Adrenal gland (tissue), 9 donors: ENCODE measurements at regions not wholly inside any gene's neighbourhood (a gene's known extent, or its start where the extent isn't known, plus 50 kb on each side); places are given as distances from the start of the nearest gene placed in this dataset.
"Not testable (repeated sequence)": the region's sequence is repeated elsewhere in the genome, so short reads cannot be mapped to it uniquely, and the experiment has no call there.

ENCODE experiments used
- DNase-seq, 7 donors: peaks; one replicate each; pipeline ENCODE4 v3.0.0-alpha.2; 2019 to 2020
- H3K27ac ChIP-seq, 5 donors: fragments of 200-600 bp; sonication (generic) in 4 of 5; 1 replicate in 3 of 5; 2 replicates in 2 of 5; pipeline versions ENCODE4 v1.5.1 to v1.8.0; 2016 to 2020; ENCODE audit warnings: mild to moderate bottlenecking in 1 of 5
- H3K27me3 ChIP-seq: fragments of 200-600 bp; 2 replicates; pipeline ENCODE4 v1.8.0; 2021
- H3K36me3 ChIP-seq, 2 donors: fragments of 200-600 bp; replicated peaks in 1 of 2; 1 replicate in 1 of 2; 2 replicates in 1 of 2; pipeline versions ENCODE4 v1.5.1 to v1.8.0; 2018 to 2022
- H3K4me1 ChIP-seq, 2 donors: fragments of 200-600 bp; replicated peaks in 1 of 2; 1 replicate in 1 of 2; 2 replicates in 1 of 2; pipeline versions ENCODE4 v1.5.1 to v1.8.0; 2018 to 2021
- H3K4me3 ChIP-seq, 4 donors: fragments of 200-600 bp; sonication (generic) in 3 of 4; one replicate each; pipeline ENCODE4 v1.5.1; 2016 to 2018
- H3K9me3 ChIP-seq, 3 donors: fragments of 200-600 bp; sonication (generic) in 1 of 3; replicated peaks in 1 of 3; 1 replicate in 2 of 3; 2 replicates in 1 of 3; pipeline versions ENCODE4 v1.5.1 to v1.8.0; 2016 to 2021
- POLR2A ChIP-seq, 2 donors: fragments of 450-650 bp; IDR thresholded peaks; one replicate each; pipeline ENCODE4 v1.6.1; 2017; ENCODE audit warnings: antibody characterized with exemption in 2 of 2, mild to moderate bottlenecking in 2 of 2, moderate library complexity in 1 of 2
- WGBS, 4 donors: extraction: QIAGEN DNeasy Blood & Tissue Kit in 2 of 4; methylation state at CpG; one replicate each; pipeline versions ENCODE4 v1.1.5 to v1.1.7; 2013 to 2017; 5-methylcytosine and 5-hydroxymethylcytosine counted together
- intact Hi-C, 2 donors: fragments of 100-400 bp; cut with DNase I; formaldehyde crosslinking; loops; one replicate each; pipeline versions ENCODE4 v1.14.1 to v1.15.0; 2022 to 2023
- TF ChIP-seq, protein P1 (sequence below), 6 experiments: fragments of 450-650 bp in 4 of 6; fragments of 200-600 bp in 2 of 6; sonication (generic) in 1 of 6; IDR thresholded peaks; 1 replicate in 5 of 6; 2 replicates in 1 of 6; pipeline versions ENCODE4 v1.5.1 to v1.8.0; 2016 to 2021; ENCODE audit warnings: antibody characterized with exemption in 6 of 6, mild to moderate bottlenecking in 2 of 6, moderate library complexity in 1 of 6
- donor health status: healthy with polysubstance abuse.
- donor health status: Bipolar disorder and iron deficiency.
- donor health status: DM: yes; HTN: yes; CAD: no.
- donor health status: DM: no; HTN: no; CAD: no.
- donor health status: DM: no; HTN: no; CAD: no.

DNA sequence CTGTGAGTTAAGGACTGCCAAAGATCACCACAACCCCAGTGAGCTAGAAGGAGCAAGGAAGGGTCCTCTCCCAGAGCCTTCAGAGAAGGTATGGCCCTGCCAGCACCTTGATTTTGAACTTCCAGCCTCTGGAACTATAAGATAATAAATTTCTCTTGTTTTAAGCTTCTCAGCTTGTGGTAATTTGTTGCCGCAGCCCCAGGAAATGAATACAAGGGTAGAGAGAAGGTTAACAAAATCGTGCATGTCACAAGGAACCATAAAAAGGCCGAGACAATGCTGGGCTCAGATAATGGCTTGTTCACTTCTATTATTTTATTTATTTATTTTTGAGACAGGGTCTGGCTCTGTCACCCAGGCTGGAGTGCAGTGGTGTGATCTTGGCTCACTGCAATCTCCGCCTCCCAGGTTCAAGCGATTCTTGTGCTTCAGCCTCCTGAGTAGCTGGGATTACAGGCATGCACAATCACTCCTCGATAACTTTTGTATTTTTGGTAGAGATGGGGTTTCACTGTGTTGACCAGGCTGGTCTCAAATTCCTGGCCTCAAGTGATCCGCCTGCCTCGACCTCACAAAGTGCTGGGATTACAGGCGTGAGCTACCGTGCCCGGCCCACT lies 71.5 kb downstream of the WSB1 start:
- DNase-seq, intact Hi-C loops: not testable (repeated sequence)
- 93 to 95% (median 95%) methylated on average over 11 of the region's 11 CpGs for WGBS, 4 donors

DNA sequence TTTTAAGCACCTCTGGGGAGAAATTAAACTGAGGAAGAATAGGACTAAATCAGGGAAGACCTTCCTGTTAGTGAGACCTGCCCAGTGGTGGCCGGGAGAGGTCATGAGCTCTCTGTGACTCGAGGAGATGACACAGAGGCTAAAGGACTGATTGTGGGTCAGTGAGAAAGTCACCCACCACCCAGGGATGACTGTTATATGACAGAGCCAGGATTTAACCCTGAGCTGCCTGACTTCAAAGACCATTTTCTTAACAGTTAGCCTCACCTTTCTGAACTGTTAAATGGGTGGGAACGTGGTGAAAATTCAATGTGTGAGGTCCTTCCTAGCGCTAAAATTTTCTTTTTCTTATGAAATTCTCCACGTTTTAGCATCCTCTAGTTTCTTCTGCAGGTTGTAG lies 72.5 kb downstream of the WSB1 start:
- no peak for TF ChIP-seq POLR2A (IDR thresholded peaks at IDR 0.05)
- TF ChIP-seq, protein P1, sequence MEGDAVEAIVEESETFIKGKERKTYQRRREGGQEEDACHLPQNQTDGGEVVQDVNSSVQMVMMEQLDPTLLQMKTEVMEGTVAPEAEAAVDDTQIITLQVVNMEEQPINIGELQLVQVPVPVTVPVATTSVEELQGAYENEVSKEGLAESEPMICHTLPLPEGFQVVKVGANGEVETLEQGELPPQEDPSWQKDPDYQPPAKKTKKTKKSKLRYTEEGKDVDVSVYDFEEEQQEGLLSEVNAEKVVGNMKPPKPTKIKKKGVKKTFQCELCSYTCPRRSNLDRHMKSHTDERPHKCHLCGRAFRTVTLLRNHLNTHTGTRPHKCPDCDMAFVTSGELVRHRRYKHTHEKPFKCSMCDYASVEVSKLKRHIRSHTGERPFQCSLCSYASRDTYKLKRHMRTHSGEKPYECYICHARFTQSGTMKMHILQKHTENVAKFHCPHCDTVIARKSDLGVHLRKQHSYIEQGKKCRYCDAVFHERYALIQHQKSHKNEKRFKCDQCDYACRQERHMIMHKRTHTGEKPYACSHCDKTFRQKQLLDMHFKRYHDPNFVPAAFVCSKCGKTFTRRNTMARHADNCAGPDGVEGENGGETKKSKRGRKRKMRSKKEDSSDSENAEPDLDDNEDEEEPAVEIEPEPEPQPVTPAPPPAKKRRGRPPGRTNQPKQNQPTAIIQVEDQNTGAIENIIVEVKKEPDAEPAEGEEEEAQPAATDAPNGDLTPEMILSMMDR (IDR thresholded peaks at IDR 0.05), result no peak
- Histone ChIP-seq H3K27me3 (no peaks in the 10 kb centered on the region), H3K27ac (no peak overlapping the region), H3K4me1 (peaks cover 0 to 6% of the 10 kb centered on the region in 2 donors), H3K4me3 (no peak overlapping the region), H3K9me3 (peaks cover 0 to 4% (median 0%) of the 10 kb centered on the region in 3 donors), H3K36me3 (no peaks in the 10 kb centered on the region)
- DNase-seq, result no peak
- 69 to 81% (median 77%) methylated on average over 5 of the region's 5 CpGs for WGBS, 4 donors
- intact Hi-C loops, result no loop called here

More for the DNA sequence above, 71.5 kb downstream of the WSB1 start:
- H3K4me1 ChIP-seq, H3K9me3 ChIP-seq, H3K27ac ChIP-seq, H3K36me3 ChIP-seq, H3K27me3 ChIP-seq, H3K4me3 ChIP-seq: not testable (repeated sequence)

DNA sequence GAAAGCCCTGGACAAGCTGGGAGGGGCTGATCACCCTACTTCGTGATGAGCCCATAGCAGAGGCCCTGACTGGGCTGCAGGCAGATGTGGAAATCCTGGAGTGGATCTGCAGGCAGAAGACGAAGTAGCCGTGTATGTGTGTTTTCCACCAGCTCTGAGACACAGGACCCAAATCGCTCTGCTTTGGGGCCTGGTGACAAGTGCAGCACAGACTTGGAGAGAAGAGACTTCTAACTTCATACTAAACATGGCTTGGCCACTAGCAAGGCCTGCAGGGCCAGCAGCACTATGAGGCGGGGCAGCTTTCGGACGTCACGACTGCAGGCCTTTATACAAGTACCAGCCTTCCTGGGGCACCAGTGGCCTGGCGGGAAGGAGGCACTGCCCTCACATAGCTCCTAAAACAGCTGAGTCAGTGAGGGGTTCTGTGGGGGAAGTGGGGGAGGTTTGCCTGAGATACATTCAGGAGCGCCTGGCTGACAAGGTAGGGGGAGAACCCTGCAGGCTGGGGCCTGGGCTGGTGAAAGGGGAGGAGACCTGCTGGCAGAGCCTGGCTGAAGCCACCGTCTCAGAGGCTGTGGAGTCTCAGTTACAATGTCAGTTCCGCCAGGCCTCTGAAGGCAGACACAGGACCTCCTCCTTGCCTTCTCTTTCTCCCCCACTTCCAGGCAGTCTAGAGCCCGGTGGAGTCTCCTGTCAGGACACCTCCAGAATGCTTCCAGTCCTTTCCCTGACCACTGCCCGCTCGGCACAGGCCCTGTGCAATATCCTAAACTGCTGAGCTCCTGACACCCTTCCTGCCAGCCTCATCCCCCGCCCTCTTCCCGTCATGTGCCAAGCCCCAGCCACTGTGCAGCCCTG lies 73.4 kb downstream of the WSB1 start:
- Histone ChIP-seq H3K27me3 (no peaks in the 10 kb centered on the region), H3K4me3 (no peak overlapping the region), H3K27ac (no peak overlapping the region), H3K36me3 (no peaks in the 10 kb centered on the region), H3K9me3 (peaks cover 0 to 4% (median 0%) of the 10 kb centered on the region in 3 donors), H3K4me1 (peaks cover 0 to 6% of the 10 kb centered on the region in 2 donors)
- no peak for DNase-seq
- no peak for TF ChIP-seq POLR2A (IDR thresholded peaks at IDR 0.05)
- TF ChIP-seq, protein P1 (IDR thresholded peaks at IDR 0.05), result no peak
- WGBS, 4 donors, result 84 to 88% (median 87%) methylated on average over 13 to 17 of the region's 17 CpGs
- intact Hi-C loops, result no loop called here

DNA sequence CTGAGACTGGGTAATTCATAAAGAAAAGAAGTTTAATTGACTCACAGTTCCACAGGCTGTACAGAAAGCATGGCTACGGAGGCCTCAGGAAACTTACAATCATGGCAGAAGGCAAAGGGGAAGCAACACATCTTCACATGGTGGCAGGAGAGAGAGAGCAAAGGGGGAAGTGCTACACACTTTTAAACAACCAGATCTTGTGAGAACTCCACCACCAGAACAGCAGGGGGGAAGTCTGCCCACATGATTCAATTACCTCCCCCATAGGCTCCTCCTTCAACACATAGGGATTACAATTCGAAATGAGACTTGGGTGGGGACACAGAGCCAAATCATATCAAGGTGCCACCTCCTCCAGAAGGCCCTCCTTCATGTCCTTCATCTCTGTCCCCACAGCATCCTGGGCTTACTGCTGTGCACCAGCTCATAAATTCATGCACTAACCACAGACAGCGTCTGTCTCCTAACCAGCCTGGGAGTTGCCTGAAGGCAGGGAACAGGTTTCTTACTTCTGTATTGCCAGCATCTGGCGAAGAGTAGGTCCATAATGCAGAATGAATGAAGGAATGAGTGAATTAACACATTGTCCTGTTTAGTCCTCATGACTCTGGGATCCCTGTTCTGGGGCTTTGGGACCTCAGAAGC lies 74.4 kb downstream of the WSB1 start:
- no peak for TF ChIP-seq POLR2A (IDR thresholded peaks at IDR 0.05)
- TF ChIP-seq, protein P1 (IDR thresholded peaks at IDR 0.05), result no peak
- H3K27ac ChIP-seq, result no peak overlapping the region
- H3K27me3 ChIP-seq, result no peaks in the 10 kb centered on the region
- peaks cover 0 to 4% (median 0%) of the 10 kb centered on the region in 3 donors for H3K9me3 ChIP-seq
- H3K4me1 ChIP-seq, result peaks cover 0 to 6% of the 10 kb centered on the region in 2 donors
- no peaks in the 10 kb centered on the region for H3K36me3 ChIP-seq
- no peak overlapping the region for H3K4me3 ChIP-seq
- DNase-seq, result no peak
- WGBS, 4 donors, result 84 to 93% (median 85%) methylated on average over 3 to 4 of the region's 4 CpGs
- intact Hi-C loops, result no loop called here
